ENCODE measurements at regions not wholly inside any gene's neighbourhood (a gene's known extent, or its start where the extent isn't known, plus 50 kb on each side); places are given as distances from the start of the nearest gene placed in this dataset.

- ChIA-PET POLR2A (no interaction called here), CTCF (interaction anchor here (0.9 to 2.0 kb wide), 4 partner anchors 9 to 411 kb away, joined by 3 to 16 read pairs (median 10); no protein-coding TSS in a partner anchor)
- no TSS peak for BruUV-seq (replicated peaks)
- Histone ChIP-seq H3K79me2 (ENCODE audit: control insufficient read depth, insufficient read depth, low read length) (no peaks in the 10 kb centered on the region), H3K4me3 (replicated peaks in 1 of 3; ENCODE audit: insufficient read depth in 1 of 3, low read depth in 1 of 3, low read length in 3 of 3) (no peak overlapping the region), H3K36me3 (ENCODE audit: control insufficient read depth in 2 of 2, extremely low read depth in 1 of 2, insufficient read depth in 2 of 2, low read length in 2 of 2) (no peaks in the 10 kb centered on the region), H3K9ac (replicated peaks; ENCODE audit: extremely low read depth, insufficient read depth, low read length) (no peak overlapping the region), H3K9me3 (replicated peaks; ENCODE audit: control insufficient read depth, insufficient read depth, low read length) (no peaks in the 10 kb centered on the region), H3K9me1 (replicated peaks; ENCODE audit: control insufficient read depth, extremely low read depth, insufficient read depth, low read length) (no peaks in the 10 kb centered on the region), H4K20me1 (replicated peaks; ENCODE audit: control insufficient read depth, extremely low read depth, insufficient read depth, low read length) (no peaks in the 10 kb centered on the region), H3K4me1 (ENCODE audit: control insufficient read depth, extremely low read depth, insufficient read depth, low read length) (peaks cover 22% of the 10 kb centered on the region), H3K4me2 (ENCODE audit: insufficient read depth, low read length) (no peak overlapping the region), H3K27me3 (ENCODE audit: control insufficient read depth in 2 of 2, insufficient read depth in 2 of 2, low read length in 2 of 2) (no peaks in the 10 kb centered on the region), H2AFZ (ENCODE audit: low read depth, low read length) (no peak overlapping the region), H3K27ac (ENCODE audit: insufficient read depth, low read depth, low read length) (no peak overlapping the region)
- intact Hi-C loops (cut with micrococcal nuclease) (loop anchor here (10.0 kb wide), 1 partner anchor 883 kb away; no protein-coding TSS in a partner anchor), dilution Hi-C loops (cut with MboI; ENCODE audit: extremely low pct_ligation_motif_present, low sequenced_read_pairs) (no loop called here)
- TF ChIP-seq JUN (IDR thresholded peaks at IDR 0.05; ENCODE audit: borderline replicate concordance, insufficient read depth, insufficient read length, low read depth) (no peak), FOS (IDR thresholded peaks at IDR 0.05; ENCODE audit: borderline replicate concordance, insufficient read depth, low read length) (no peak), GATA2 (IDR thresholded peaks at IDR 0.05; ENCODE audit: insufficient read depth, insufficient read length, low read depth, low read length) (no peak), POLR2A (IDR thresholded peaks at IDR 0.05; ENCODE audit: low read depth, low read length) (no peak), POLR2AphosphoS5 (IDR thresholded peaks at IDR 0.05; ENCODE audit: insufficient read depth, low read depth, low read length) (no peak), MYC (IDR thresholded peaks at IDR 0.05; ENCODE audit: low read depth, low read length) (no peak), EZH2 (IDR thresholded peaks at IDR 0.05; ENCODE audit: borderline replicate concordance, low read depth, low read length, severe bottlenecking) (no peak), CTCF (IDR thresholded peaks at IDR 0.05; ENCODE audit: extremely low read depth in 1 of 2, insufficient read depth in 1 of 2, low read depth in 1 of 2, low read length in 2 of 2) (no peak), MAX (IDR thresholded peaks at IDR 0.05; ENCODE audit: insufficient read depth, insufficient read length) (no peak)
- DNase-seq (ENCODE audit: low read depth, low spot score) (no peak), FAIRE-seq (no peak)
Observed at GRCh38 chr4:17327591-17327990, 184.3 kb downstream of the QDPR start.
